Breast epithelium (tissue), 4 donors: ENCODE measurements at regions not wholly inside any gene's neighbourhood (a gene's known extent, or its start where the extent isn't known, plus 50 kb on each side); places are given as distances from the start of the nearest gene placed in this dataset.

Source experiments
- DNase-seq, 2 donors: peaks; one replicate each; pipeline ENCODE4 v3.0.0-alpha.2; 2019; ENCODE audit warnings: low spot score in 2 of 2
- H3K27ac ChIP-seq, 2 donors: fragments of 200-600 bp; sonication (generic) in 1 of 2; one replicate each; pipeline ENCODE4 v1.5.1; 2016 to 2019; ENCODE audit warnings: mild to moderate bottlenecking in 1 of 2
- H3K27me3 ChIP-seq, 2 donors: fragments of 200-600 bp; sonication (generic) in 1 of 2; one replicate each; pipeline versions ENCODE4 v1.5.1 to v1.6.0; 2017 to 2019; ENCODE audit warnings: control low read depth in 1 of 2, mild to moderate bottlenecking in 1 of 2
- H3K36me3 ChIP-seq: fragments of 200-600 bp; one replicate; pipeline ENCODE4 v1.5.1; 2019
- H3K4me1 ChIP-seq, 2 donors: fragments of 200-600 bp; sonication (generic); one replicate each; pipeline ENCODE4 v1.5.1; 2016 to 2019; ENCODE audit warnings: control low read depth in 1 of 2
- H3K4me3 ChIP-seq, 3 donors: fragments of 200-600 bp; sonication (generic); 1 replicate in 2 of 3; 2 replicates in 1 of 3; pipeline ENCODE4 v1.5.1; 2016 to 2019; ENCODE audit warnings: mild to moderate bottlenecking in 3 of 3, moderate library complexity in 2 of 3
- H3K9me3 ChIP-seq, 2 donors: fragments of 200-600 bp; sonication (generic) in 1 of 2; one replicate each; pipeline ENCODE4 v1.5.1; 2016 to 2019; ENCODE audit warnings: control low read depth in 1 of 2
- CTCF ChIP-seq, 3 donors: fragments of 450-650 bp; IDR thresholded peaks; one replicate each; pipeline ENCODE4 v1.5.1; 2016 to 2017; ENCODE audit warnings: antibody characterized with exemption in 3 of 3, mild to moderate bottlenecking in 3 of 3, moderate library complexity in 3 of 3
- POLR2A ChIP-seq: fragments of 450-650 bp; IDR thresholded peaks from one replicate; pipeline ENCODE4 v1.6.1; 2016; ENCODE audit warnings: antibody characterized with exemption, mild to moderate bottlenecking, moderate library complexity
- POLR2AphosphoS5 ChIP-seq, 3 donors: sonication (generic); formaldehyde crosslinking; IDR thresholded peaks; one replicate each; pipeline ENCODE4 v1.6.1; 2017; ENCODE audit warnings: antibody characterized with exemption in 3 of 3
- intact Hi-C: fragments of 100-400 bp; cut with DNase I; formaldehyde crosslinking; loops from one replicate; pipeline ENCODE4 v1.15.1; 2023; ENCODE audit warnings: low total_unique reads

- no peaks in the 10 kb centered on the region for H3K36me3 ChIP-seq
- intact Hi-C loops = no loop called here
- no peaks in the 10 kb centered on the region for H3K27me3 ChIP-seq
- H3K9me3 ChIP-seq = no peaks in the 10 kb centered on the region
- no peak for DNase-seq
- TF ChIP-seq CTCF (IDR thresholded peaks at IDR 0.05) = no peak
- no peak overlapping the region for H3K4me3 ChIP-seq
- H3K27ac ChIP-seq = no peak overlapping the region
- H3K4me1 ChIP-seq = no peaks in the 10 kb centered on the region
Observed at GRCh38 chr3:65110661-65111060, 422.9 kb upstream of the ADAMTS9 start.

- TF ChIP-seq CTCF (IDR thresholded peaks at IDR 0.05) = no peak
- no peak for TF ChIP-seq POLR2A
- TF ChIP-seq POLR2AphosphoS5 (IDR thresholded peaks at IDR 0.05) = no peak
- H3K4me3 ChIP-seq = no peak overlapping the region
- no peaks in the 10 kb centered on the region for H3K27me3 ChIP-seq
- DNase-seq = no peak
- intact Hi-C loops = loop anchor here (5.0 kb wide), 1 partner anchor 467 kb away; no protein-coding TSS in a partner anchor
- no peak overlapping the region for H3K27ac ChIP-seq
- H3K4me1 ChIP-seq = no peaks in the 10 kb centered on the region
- H3K36me3 ChIP-seq = no peaks in the 10 kb centered on the region
- no peaks in the 10 kb centered on the region for H3K9me3 ChIP-seq
Observed at GRCh38 chr3:65109966-65110500, 422.2 kb upstream of the ADAMTS9 start.

- intact Hi-C loops = loop anchor here (5.0 kb wide), 1 partner anchor 470 kb away; no protein-coding TSS in a partner anchor
- Histone ChIP-seq H3K4me1 (no peaks in the 10 kb centered on the region), H3K27me3 (no peaks in the 10 kb centered on the region), H3K27ac (no peak overlapping the region), H3K4me3 (no peak overlapping the region), H3K9me3 (no peaks in the 10 kb centered on the region), H3K36me3 (no peaks in the 10 kb centered on the region)
- TF ChIP-seq POLR2AphosphoS5 (IDR thresholded peaks at IDR 0.05) = no peak
- TF ChIP-seq CTCF (IDR thresholded peaks at IDR 0.05) = no peak
- DNase-seq = no peak
Observed at GRCh38 chr3:65107174-65107573, 419.4 kb upstream of the ADAMTS9 start.

- Histone ChIP-seq H3K9me3 (no peaks in the 10 kb centered on the region), H3K27ac (no peak overlapping the region), H3K36me3 (no peaks in the 10 kb centered on the region), H3K4me3 (no peak overlapping the region), H3K27me3 (no peaks in the 10 kb centered on the region), H3K4me1 (no peaks in the 10 kb centered on the region)
- no peak for TF ChIP-seq CTCF (IDR thresholded peaks at IDR 0.05)
- no peak for TF ChIP-seq POLR2AphosphoS5 (IDR thresholded peaks at IDR 0.05)
- no peak for TF ChIP-seq POLR2A
- no peak for DNase-seq
- intact Hi-C loops = no loop called here
Observed at GRCh38 chr3:65101450-65101849, 413.6 kb upstream of the ADAMTS9 start.

GRCh38 chr3:65098400-65098799 is 410.6 kb upstream of the ADAMTS9 start:
- Histone ChIP-seq H3K4me1 (no peaks in the 10 kb centered on the region), H3K27me3 (no peaks in the 10 kb centered on the region), H3K9me3 (no peaks in the 10 kb centered on the region), H3K27ac (no peak overlapping the region), H3K36me3 (no peaks in the 10 kb centered on the region), H3K4me3 (no peak overlapping the region)
- TF ChIP-seq POLR2AphosphoS5 (IDR thresholded peaks at IDR 0.05) (no peak), POLR2A (no peak), CTCF (IDR thresholded peaks at IDR 0.05) (no peak)
- no peak for DNase-seq
- intact Hi-C loops = no loop called here
